ENCODE measurements at regions not wholly inside any gene's neighbourhood (a gene's known extent, or its start where the extent isn't known, plus 50 kb on each side); places are given as distances from the start of the nearest gene placed in this dataset.

DNA sequence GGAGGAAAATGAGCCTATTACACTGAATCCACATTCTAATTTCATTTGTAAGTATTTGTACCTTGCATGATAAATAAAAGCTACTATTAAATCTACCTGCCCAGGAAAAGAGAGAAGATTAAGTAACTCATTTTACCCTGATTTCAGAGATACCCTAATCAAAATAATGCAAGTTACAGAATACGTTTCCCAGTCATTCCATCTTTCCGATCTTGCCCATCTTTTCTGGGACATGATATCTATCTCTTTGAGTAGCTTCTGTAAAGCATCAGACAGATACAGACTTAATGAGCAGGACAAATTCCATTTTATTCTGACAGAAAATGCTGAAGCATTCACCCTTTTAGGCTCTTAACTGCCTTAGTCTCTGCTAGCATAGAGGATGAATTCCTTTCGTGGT is 56.6 kb downstream of the SPRY2 start:
- ChIA-PET CTCF (interaction anchor here (0.6 kb wide), 1 partner anchor 236 kb away, joined by 3 read pairs; no protein-coding TSS in a partner anchor), POLR2A (no interaction called here)
- TF ChIP-seq CTBP1 (IDR thresholded peaks at IDR 0.05; ENCODE audit: borderline replicate concordance) (no peak), ELF4 (IDR thresholded peaks at IDR 0.05) (no peak), FOXA1 (IDR thresholded peaks at IDR 0.05) (no peak), ARNT (IDR thresholded peaks at IDR 0.05) (no peak), HDGF (IDR thresholded peaks at IDR 0.05; ENCODE audit: borderline replicate concordance) (no peak), ZNF384 (IDR thresholded peaks at IDR 0.05) (no peak), NFRKB (IDR thresholded peaks at IDR 0.05) (no peak), SUZ12 (IDR thresholded peaks at IDR 0.05) (no peak), TARDBP (IDR thresholded peaks at IDR 0.05) (no peak)
- TF ChIP-seq, protein P1, sequence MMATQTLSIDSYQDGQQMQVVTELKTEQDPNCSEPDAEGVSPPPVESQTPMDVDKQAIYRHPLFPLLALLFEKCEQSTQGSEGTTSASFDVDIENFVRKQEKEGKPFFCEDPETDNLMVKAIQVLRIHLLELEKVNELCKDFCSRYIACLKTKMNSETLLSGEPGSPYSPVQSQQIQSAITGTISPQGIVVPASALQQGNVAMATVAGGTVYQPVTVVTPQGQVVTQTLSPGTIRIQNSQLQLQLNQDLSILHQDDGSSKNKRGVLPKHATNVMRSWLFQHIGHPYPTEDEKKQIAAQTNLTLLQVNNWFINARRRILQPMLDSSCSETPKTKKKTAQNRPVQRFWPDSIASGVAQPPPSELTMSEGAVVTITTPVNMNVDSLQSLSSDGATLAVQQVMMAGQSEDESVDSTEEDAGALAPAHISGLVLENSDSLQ (IDR thresholded peaks at IDR 0.05) = no peak
- no peak for DNase-seq (ENCODE audit: extremely low spot score)

DNA sequence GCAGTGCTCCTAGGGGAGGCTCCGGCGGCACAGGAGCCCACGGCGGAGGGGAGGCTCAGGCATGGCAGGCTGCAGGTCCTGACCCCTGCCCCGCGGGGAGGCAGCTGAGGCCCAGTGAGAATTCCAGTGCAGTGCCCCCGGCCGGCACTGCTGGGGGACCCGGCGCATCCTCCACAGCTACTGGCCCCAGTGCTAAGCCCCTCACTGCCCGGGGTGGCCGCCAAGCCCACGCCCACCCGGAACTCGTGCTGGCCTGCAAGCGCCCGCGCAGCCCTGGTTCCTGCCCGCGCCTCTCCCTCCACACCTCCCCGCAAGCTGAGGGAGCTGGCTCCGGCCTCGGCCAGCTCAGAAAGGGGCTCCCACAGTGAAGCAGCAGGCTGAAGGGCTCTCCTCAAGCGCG is 62.2 kb downstream of the SPRY2 start:
- TF ChIP-seq FOXA1 (IDR thresholded peaks at IDR 0.05) (no peak), NFRKB (IDR thresholded peaks at IDR 0.05) (no peak), SP1 (IDR thresholded peaks at IDR 0.05) (no peak), ZNF384 (IDR thresholded peaks at IDR 0.05) (no peak), ELF4 (IDR thresholded peaks at IDR 0.05) (no peak), FOXM1 (IDR thresholded peaks at IDR 0.05; ENCODE audit: borderline replicate concordance) (no peak), L3MBTL2 (conservative IDR thresholded peaks at IDR 0.05) (no peak), SUZ12 (IDR thresholded peaks at IDR 0.05) (no peak), HDGF (IDR thresholded peaks at IDR 0.05; ENCODE audit: borderline replicate concordance) (no peak), LEF1 (IDR thresholded peaks at IDR 0.05; ENCODE audit: borderline replicate concordance) (no peak), BHLHE40 (IDR thresholded peaks at IDR 0.05; ENCODE audit: borderline replicate concordance) (no peak), TARDBP (IDR thresholded peaks at IDR 0.05) (no peak), CTBP1 (IDR thresholded peaks at IDR 0.05; ENCODE audit: borderline replicate concordance) (no peak), ARNT (IDR thresholded peaks at IDR 0.05) (no peak)
- CTCF ChIA-PET = no interaction called here
- POLR2A ChIA-PET = no interaction called here
- no peak for DNase-seq (ENCODE audit: extremely low spot score)

DNA sequence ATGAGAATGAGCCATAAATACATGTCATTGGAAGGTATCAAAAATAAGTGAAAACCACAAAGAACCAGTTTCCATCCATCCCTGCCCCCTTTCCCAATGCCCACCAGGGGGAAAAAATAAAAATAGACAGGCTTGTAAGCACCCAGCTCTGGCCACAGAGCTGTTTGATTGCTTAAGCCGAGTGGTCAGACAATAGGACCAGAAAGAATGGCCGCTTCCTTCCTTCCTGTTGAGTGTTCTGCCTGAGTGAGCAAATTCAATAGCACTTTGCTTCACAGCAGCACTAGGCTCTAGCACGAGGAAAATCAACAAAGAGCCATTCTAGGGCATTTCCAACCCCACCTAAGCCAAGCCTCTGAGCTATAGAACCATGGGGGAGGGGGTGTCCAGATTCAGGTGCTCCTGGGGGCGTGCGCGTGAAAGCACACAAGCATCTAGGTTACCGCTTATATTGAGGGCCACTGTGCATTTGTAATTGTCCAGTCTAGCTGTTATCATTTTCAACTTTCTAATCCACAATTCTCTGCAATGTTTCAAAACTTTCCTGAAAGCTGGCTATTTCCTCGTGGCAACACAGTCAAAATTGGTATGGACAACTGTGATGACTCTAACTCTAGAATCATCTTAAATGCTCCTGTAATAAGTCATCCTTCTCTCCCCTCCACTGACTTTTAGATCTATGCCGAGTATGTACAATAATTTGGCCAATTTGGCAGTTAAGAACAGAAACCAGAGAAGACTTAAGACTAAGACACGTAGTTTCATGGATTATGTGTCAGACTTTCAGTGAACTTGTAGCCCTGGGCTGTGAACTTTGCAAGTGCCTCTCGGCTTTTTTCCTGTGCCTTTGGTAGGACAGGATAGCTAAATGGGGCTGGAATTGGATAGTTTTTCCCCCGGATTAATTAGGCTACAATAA is 64.3 kb downstream of the SPRY2 start:
- DNase-seq (ENCODE audit: extremely low spot score) = peak; percentile 39
- POLR2A ChIA-PET = interaction anchor here (1.4 kb wide), 1 partner anchor 64 kb away, joined by 5 read pairs; the partner anchor contains the start of gene SPRY2
- TF ChIP-seq, protein P1 (IDR thresholded peaks at IDR 0.05) = no peak
- TF ChIP-seq FOXK2 (IDR thresholded peaks at IDR 0.05) (no peak), SP1 (IDR thresholded peaks at IDR 0.05) (no peak), SUZ12 (IDR thresholded peaks at IDR 0.05) (no peak), BHLHE40 (IDR thresholded peaks at IDR 0.05; ENCODE audit: borderline replicate concordance) (no peak), CTBP1 (IDR thresholded peaks at IDR 0.05; ENCODE audit: borderline replicate concordance) (no peak), L3MBTL2 (conservative IDR thresholded peaks at IDR 0.05) (no peak), ARNT (IDR thresholded peaks at IDR 0.05) (no peak), LEF1 (IDR thresholded peaks at IDR 0.05; ENCODE audit: borderline replicate concordance) (no peak), HDGF (IDR thresholded peaks at IDR 0.05; ENCODE audit: borderline replicate concordance) (no peak), FOXA1 (IDR thresholded peaks at IDR 0.05) (no peak), FOXM1 (IDR thresholded peaks at IDR 0.05; ENCODE audit: borderline replicate concordance) (no peak), NFRKB (IDR thresholded peaks at IDR 0.05) (no peak), TARDBP (IDR thresholded peaks at IDR 0.05) (no peak), ELF4 (IDR thresholded peaks at IDR 0.05) (no peak), ZNF384 (IDR thresholded peaks at IDR 0.05) (no peak)
- CTCF ChIA-PET = no interaction called here

DNA sequence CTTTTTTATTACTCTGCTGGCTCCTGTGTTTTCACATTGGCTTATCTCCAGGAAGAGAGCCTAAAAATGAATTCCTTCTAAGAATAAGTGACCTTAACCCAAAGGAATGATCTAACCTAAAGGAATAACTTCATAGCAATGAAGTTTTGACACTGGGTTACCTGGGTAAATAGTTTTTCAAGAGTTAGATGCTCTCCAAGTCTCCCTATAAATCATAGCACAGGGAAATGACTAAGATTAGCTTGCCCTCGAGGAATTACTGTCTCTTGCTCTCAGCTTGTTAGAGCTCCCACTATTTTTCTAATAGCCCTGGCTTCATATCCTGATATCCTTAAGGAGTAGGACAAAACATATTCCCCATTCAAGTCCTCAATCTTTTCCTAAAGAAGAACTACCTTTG is 66.3 kb downstream of the SPRY2 start:
- ChIA-PET POLR2A (no interaction called here), CTCF (interaction anchor here (1.3 kb wide), 1 partner anchor 14 kb away, joined by 3 read pairs; no protein-coding TSS in a partner anchor)
- no peak for TF ChIP-seq SUZ12 (IDR thresholded peaks at IDR 0.05)
- no peak for TF ChIP-seq ELF4 (IDR thresholded peaks at IDR 0.05)
- TF ChIP-seq CTBP1 (IDR thresholded peaks at IDR 0.05; ENCODE audit: borderline replicate concordance) = no peak
- TF ChIP-seq FOXK2 (IDR thresholded peaks at IDR 0.05) = no peak
- TF ChIP-seq BHLHE40 (IDR thresholded peaks at IDR 0.05; ENCODE audit: borderline replicate concordance) = no peak
- no peak for TF ChIP-seq ZNF384 (IDR thresholded peaks at IDR 0.05)
- no peak for TF ChIP-seq ARNT (IDR thresholded peaks at IDR 0.05)
- no peak for TF ChIP-seq SP1 (IDR thresholded peaks at IDR 0.05)
- no peak for TF ChIP-seq HDGF (IDR thresholded peaks at IDR 0.05; ENCODE audit: borderline replicate concordance)
- TF ChIP-seq TARDBP (IDR thresholded peaks at IDR 0.05) = no peak
- TF ChIP-seq LEF1 (IDR thresholded peaks at IDR 0.05; ENCODE audit: borderline replicate concordance) = no peak
- no peak for TF ChIP-seq L3MBTL2 (conservative IDR thresholded peaks at IDR 0.05)
- TF ChIP-seq NFRKB (IDR thresholded peaks at IDR 0.05) = no peak
- no peak for DNase-seq (ENCODE audit: extremely low spot score)

DNA sequence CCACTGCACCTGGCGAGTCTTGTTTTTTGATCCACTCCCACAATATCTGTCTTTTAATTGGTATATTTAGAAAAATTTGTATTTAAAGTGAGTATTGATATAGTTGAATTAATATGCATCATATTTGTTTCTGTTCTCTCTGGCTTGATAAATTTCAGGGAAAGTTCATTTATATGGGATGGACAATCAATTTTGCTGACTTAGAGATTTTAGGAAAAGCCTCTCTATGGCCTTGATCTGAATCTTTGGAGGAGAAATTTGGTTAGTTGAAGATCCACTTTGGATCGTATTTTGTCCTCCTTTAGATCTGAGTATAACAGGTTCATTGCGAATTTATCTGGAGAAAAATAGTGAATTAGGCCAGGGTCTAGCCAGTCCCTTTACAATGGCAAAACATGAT is 67.2 kb downstream of the SPRY2 start:
- no peak for DNase-seq (ENCODE audit: extremely low spot score)
- ChIA-PET POLR2A (no interaction called here), CTCF (no interaction called here)
- TF ChIP-seq FOXM1 (IDR thresholded peaks at IDR 0.05; ENCODE audit: borderline replicate concordance) (no peak), BHLHE40 (IDR thresholded peaks at IDR 0.05; ENCODE audit: borderline replicate concordance) (no peak), NFRKB (IDR thresholded peaks at IDR 0.05) (no peak), CTBP1 (IDR thresholded peaks at IDR 0.05; ENCODE audit: borderline replicate concordance) (no peak), HDGF (IDR thresholded peaks at IDR 0.05; ENCODE audit: borderline replicate concordance) (no peak), LEF1 (IDR thresholded peaks at IDR 0.05; ENCODE audit: borderline replicate concordance) (no peak), ELF4 (IDR thresholded peaks at IDR 0.05) (no peak), FOXK2 (IDR thresholded peaks at IDR 0.05) (no peak), SUZ12 (IDR thresholded peaks at IDR 0.05) (no peak), ZNF384 (IDR thresholded peaks at IDR 0.05) (no peak), TARDBP (IDR thresholded peaks at IDR 0.05) (no peak), FOXA1 (IDR thresholded peaks at IDR 0.05) (no peak), ARNT (IDR thresholded peaks at IDR 0.05) (no peak), SP1 (IDR thresholded peaks at IDR 0.05) (no peak), L3MBTL2 (conservative IDR thresholded peaks at IDR 0.05) (no peak)
- TF ChIP-seq, protein P1 (IDR thresholded peaks at IDR 0.05) = no peak
